Liver (tissue), 3 donors: ENCODE measurements at regions not wholly inside any gene's neighbourhood (a gene's known extent, or its start where the extent isn't known, plus 50 kb on each side); places are given as distances from the start of the nearest gene placed in this dataset.

Source experiments
- FOXA1 ChIP-seq: IDR thresholded peaks from 2 replicates; pipeline ENCODE4 v1.6.1; 2016; ENCODE audit warnings: antibody characterized with exemption
- GABPA ChIP-seq, 2 donors: IDR thresholded peaks in 1 of 2; conservative IDR thresholded peaks in 1 of 2; 2 replicates each; pipeline ENCODE4 v1.6.1; 2016; ENCODE audit warnings: antibody characterized with exemption in 2 of 2, mild to moderate bottlenecking in 1 of 2, moderate library complexity in 1 of 2
- JUND ChIP-seq, 2 donors: IDR thresholded peaks; 2 replicates each; pipeline ENCODE4 v1.6.1; 2016; ENCODE audit warnings: antibody characterized with exemption in 2 of 2
- MAX ChIP-seq: IDR thresholded peaks from 2 replicates; pipeline ENCODE4 v1.6.1; 2016; ENCODE audit warnings: antibody characterized with exemption
- RAD21 ChIP-seq, 2 donors: IDR thresholded peaks; 2 replicates each; pipeline ENCODE4 v1.6.1; 2016; ENCODE audit warnings: antibody characterized with exemption in 2 of 2, mild to moderate bottlenecking in 2 of 2
- REST ChIP-seq: IDR thresholded peaks from 2 replicates; pipeline ENCODE4 v1.6.1; 2016; ENCODE audit warnings: antibody characterized with exemption, mild to moderate bottlenecking
- TAF1 ChIP-seq: conservative IDR thresholded peaks from 2 replicates; pipeline ENCODE4 v1.6.1; 2016; ENCODE audit warnings: antibody characterized with exemption, mild to moderate bottlenecking
- YY1 ChIP-seq: IDR thresholded peaks from 2 replicates; pipeline ENCODE4 v1.6.1; 2016; ENCODE audit warnings: antibody characterized with exemption, mild to moderate bottlenecking
- TF ChIP-seq, protein P1 (sequence below): IDR thresholded peaks from 2 replicates; pipeline ENCODE4 v1.6.1; 2016; ENCODE audit warnings: antibody characterized with exemption
- TF ChIP-seq, protein P2 (sequence below): fragments of 150-350 bp; IDR thresholded peaks from 2 replicates; pipeline ENCODE4 v1.5.1; 2017; ENCODE audit warnings: improper control_type of control experiment, low read depth, low read length; ENCODE audit not compliant: missing input control
- donor health status: healthy.
- donor health status: healthy.

GRCh38 chr6:1170794-1171193, 141.1 kb upstream of the FOXQ1 start:
- TF ChIP-seq YY1 (no peak), TAF1 (no peak), REST (no peak), MAX (no peak), GABPA (IDR thresholded peaks at IDR 0.05 in 1 of 2, conservative IDR thresholded peaks at IDR 0.05 in 1 of 2) (no peak), JUND (IDR thresholded peaks at IDR 0.05) (no peak), RAD21 (IDR thresholded peaks at IDR 0.05) (no peak), FOXA1 (no peak)
- TF ChIP-seq, protein P1, sequence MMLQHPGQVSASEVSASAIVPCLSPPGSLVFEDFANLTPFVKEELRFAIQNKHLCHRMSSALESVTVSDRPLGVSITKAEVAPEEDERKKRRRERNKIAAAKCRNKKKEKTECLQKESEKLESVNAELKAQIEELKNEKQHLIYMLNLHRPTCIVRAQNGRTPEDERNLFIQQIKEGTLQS = no peak
- TF ChIP-seq, protein P2, sequence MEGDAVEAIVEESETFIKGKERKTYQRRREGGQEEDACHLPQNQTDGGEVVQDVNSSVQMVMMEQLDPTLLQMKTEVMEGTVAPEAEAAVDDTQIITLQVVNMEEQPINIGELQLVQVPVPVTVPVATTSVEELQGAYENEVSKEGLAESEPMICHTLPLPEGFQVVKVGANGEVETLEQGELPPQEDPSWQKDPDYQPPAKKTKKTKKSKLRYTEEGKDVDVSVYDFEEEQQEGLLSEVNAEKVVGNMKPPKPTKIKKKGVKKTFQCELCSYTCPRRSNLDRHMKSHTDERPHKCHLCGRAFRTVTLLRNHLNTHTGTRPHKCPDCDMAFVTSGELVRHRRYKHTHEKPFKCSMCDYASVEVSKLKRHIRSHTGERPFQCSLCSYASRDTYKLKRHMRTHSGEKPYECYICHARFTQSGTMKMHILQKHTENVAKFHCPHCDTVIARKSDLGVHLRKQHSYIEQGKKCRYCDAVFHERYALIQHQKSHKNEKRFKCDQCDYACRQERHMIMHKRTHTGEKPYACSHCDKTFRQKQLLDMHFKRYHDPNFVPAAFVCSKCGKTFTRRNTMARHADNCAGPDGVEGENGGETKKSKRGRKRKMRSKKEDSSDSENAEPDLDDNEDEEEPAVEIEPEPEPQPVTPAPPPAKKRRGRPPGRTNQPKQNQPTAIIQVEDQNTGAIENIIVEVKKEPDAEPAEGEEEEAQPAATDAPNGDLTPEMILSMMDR = no peak
